Astrocyte (in vitro differentiated cells and primary cell): ENCODE measurements at regions not wholly inside any gene's neighbourhood (a gene's known extent, or its start where the extent isn't known, plus 50 kb on each side); places are given as distances from the start of the nearest gene placed in this dataset.

Experiments used
- DNase-seq: peaks from one replicate; pipeline ENCODE4 v3.0.0-alpha.2; 2010; ENCODE audit warnings: low read depth
- FAIRE-seq: peaks from 2 replicates; lab custom pipeline; 2011; peaks lifted over from hg19 to GRCh38; lab: Jason Lieb, UNC
- H2AFZ ChIP-seq: 2 replicates; pipeline ENCODE4 v1.6.0; 2012; ENCODE audit warnings: low read depth, low read length, inconsistent platforms
- H3K27ac ChIP-seq: 2 replicates; pipeline ENCODE4 v1.5.1; 2011; ENCODE audit warnings: low read depth, low read length, inconsistent platforms
- H3K27me3 ChIP-seq: 2 replicates; pipeline ENCODE4 v1.6.0; 2011; ENCODE audit warnings: low read length, inconsistent platforms; ENCODE audit not compliant: insufficient read depth
- H3K36me3 ChIP-seq: 2 replicates; pipeline ENCODE4 v1.5.1; 2011; ENCODE audit warnings: low read length, inconsistent platforms; ENCODE audit not compliant: insufficient read depth
- H3K4me1 ChIP-seq: 2 replicates; pipeline ENCODE4 v1.5.1; 2011; ENCODE audit warnings: low read length, inconsistent platforms; ENCODE audit not compliant: insufficient read depth
- H3K4me2 ChIP-seq: 2 replicates; pipeline ENCODE4 v1.6.0; 2012; ENCODE audit warnings: low read length, inconsistent platforms
- H3K4me3 ChIP-seq: 2 replicates; pipeline ENCODE4 v1.5.1; 2011; ENCODE audit warnings: low read depth, mild to moderate bottlenecking, low read length, inconsistent platforms; ENCODE audit not compliant: insufficient read depth
- H3K79me2 ChIP-seq: 2 replicates; pipeline ENCODE4 v1.6.0; 2012; ENCODE audit warnings: mild to moderate bottlenecking, low read length, inconsistent platforms; ENCODE audit not compliant: insufficient read depth
- H3K9ac ChIP-seq: 2 replicates; pipeline ENCODE4 v1.6.0; 2012; ENCODE audit warnings: mild to moderate bottlenecking, low read length, inconsistent platforms
- H3K9me3 ChIP-seq: 2 replicates; pipeline ENCODE4 v1.5.1; 2012; ENCODE audit warnings: low read depth, mild to moderate bottlenecking, low read length, inconsistent platforms; ENCODE audit not compliant: insufficient read depth
- H4K20me1 ChIP-seq: 2 replicates; pipeline ENCODE4 v1.6.0; 2012; ENCODE audit warnings: low read length, inconsistent platforms; ENCODE audit not compliant: insufficient read depth
- H3K27ac Mint-ChIP-seq: one replicate; pipeline ENCODE4 v1.8.0; 2021; ENCODE audit warnings: mild to moderate bottlenecking, mixed read lengths; ENCODE audit not compliant: unreplicated experiment
- H3K27me3 Mint-ChIP-seq: one replicate; pipeline ENCODE4 v1.8.0; 2021; ENCODE audit warnings: low read depth, mixed read lengths; ENCODE audit not compliant: unreplicated experiment
- H3K36me3 Mint-ChIP-seq: one replicate; pipeline ENCODE4 v1.8.0; 2021; ENCODE audit warnings: low read depth, mixed read lengths; ENCODE audit not compliant: unreplicated experiment
- H3K4me1 Mint-ChIP-seq: one replicate; pipeline ENCODE4 v1.8.0; 2021; ENCODE audit warnings: low read depth, mixed read lengths; ENCODE audit not compliant: unreplicated experiment
- H3K4me3 Mint-ChIP-seq: one replicate; pipeline ENCODE4 v1.8.0; 2021; ENCODE audit warnings: mild to moderate bottlenecking, moderate library complexity, mixed read lengths; ENCODE audit not compliant: unreplicated experiment
- H3K9me3 Mint-ChIP-seq: one replicate; pipeline ENCODE4 v1.8.0; 2021; ENCODE audit warnings: mild to moderate bottlenecking, mixed read lengths; ENCODE audit not compliant: unreplicated experiment
- CTCF ChIP-seq: IDR thresholded peaks from 2 replicates; pipeline ENCODE4 v1.5.1; 2011; ENCODE audit warnings: low read depth, mild to moderate bottlenecking, inconsistent platforms, low read length, moderate library complexity; ENCODE audit not compliant: insufficient read depth
- EZH2 ChIP-seq: IDR thresholded peaks from 2 replicates; pipeline ENCODE4 v1.6.1; 2012; ENCODE audit warnings: mild to moderate bottlenecking, low read length, inconsistent platforms; ENCODE audit not compliant: insufficient read depth

- TF ChIP-seq EZH2 = no peak
- no peak for TF ChIP-seq CTCF
- H3K4me3 ChIP-seq = no peak overlapping the region
- Mint-ChIP-seq H3K27ac (no peak overlapping the region), H3K9me3 (peaks cover 3% of the 10 kb centered on the region), H3K4me3 (no peak overlapping the region), H3K27me3 (no peaks in the 10 kb centered on the region), H3K36me3 (no peaks in the 10 kb centered on the region), H3K4me1 (peaks cover 2% of the 10 kb centered on the region)
- DNase-seq (no peak), FAIRE-seq (no peak)
- H3K4me2 ChIP-seq = no peak overlapping the region
- H3K9me3 ChIP-seq = no peaks in the 10 kb centered on the region
- H2AFZ ChIP-seq = no peak overlapping the region
- no peaks in the 10 kb centered on the region for H3K4me1 ChIP-seq
- H3K27me3 ChIP-seq = no peaks in the 10 kb centered on the region
- H4K20me1 ChIP-seq = no peaks in the 10 kb centered on the region
- no peaks in the 10 kb centered on the region for H3K36me3 ChIP-seq
- no peak overlapping the region for H3K27ac ChIP-seq
- H3K79me2 ChIP-seq = no peaks in the 10 kb centered on the region
- H3K9ac ChIP-seq = no peak overlapping the region
Observed at GRCh38 chr3:159163656-159164055, 361.8 kb downstream of the MFSD1 start.

DNA sequence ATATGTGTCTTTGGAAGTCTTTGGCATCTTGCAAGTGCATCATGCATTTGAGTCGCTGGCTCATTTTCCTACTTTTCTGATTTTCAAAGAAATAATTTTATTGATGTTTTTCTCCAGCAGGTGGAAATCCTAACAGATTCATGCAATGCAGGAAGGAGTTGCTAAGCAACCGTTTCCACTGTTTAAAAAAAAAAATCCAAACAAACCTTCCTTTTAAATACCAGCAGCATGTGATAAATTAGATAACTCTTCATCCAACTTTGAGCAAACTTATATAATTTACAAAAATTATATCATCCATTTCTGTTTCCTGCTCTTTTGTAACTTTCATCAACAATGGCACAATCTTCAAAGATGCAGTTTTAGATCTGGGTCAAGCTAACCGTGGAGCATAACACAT, 364.1 kb downstream of the MFSD1 start:
- Histone ChIP-seq H4K20me1 (no peaks in the 10 kb centered on the region), H3K27me3 (no peaks in the 10 kb centered on the region), H3K9me3 (no peaks in the 10 kb centered on the region), H3K27ac (no peak overlapping the region), H3K36me3 (no peaks in the 10 kb centered on the region), H3K4me3 (no peak overlapping the region), H3K9ac (no peak overlapping the region), H3K4me1 (peaks cover 15% of the 10 kb centered on the region), H2AFZ (no peak overlapping the region), H3K79me2 (no peaks in the 10 kb centered on the region), H3K4me2 (no peak overlapping the region)
- FAIRE-seq = no peak
- no peak overlapping the region for H3K4me3 Mint-ChIP-seq
- DNase-seq = no peak
- H3K27ac Mint-ChIP-seq = no peak overlapping the region
- H3K4me1 Mint-ChIP-seq = peaks cover 16% of the 10 kb centered on the region
- H3K27me3 Mint-ChIP-seq = no peaks in the 10 kb centered on the region
- TF ChIP-seq CTCF (no peak), EZH2 (no peak)
- H3K36me3 Mint-ChIP-seq = no peaks in the 10 kb centered on the region
- no peaks in the 10 kb centered on the region for H3K9me3 Mint-ChIP-seq

- Mint-ChIP-seq H3K4me1 (peaks cover 19% of the 10 kb centered on the region), H3K27me3 (no peaks in the 10 kb centered on the region), H3K36me3 (no peaks in the 10 kb centered on the region), H3K27ac (no peak overlapping the region), H3K9me3 (no peaks in the 10 kb centered on the region), H3K4me3 (no peak overlapping the region)
- Histone ChIP-seq H3K27me3 (no peaks in the 10 kb centered on the region), H3K27ac (no peak overlapping the region), H3K4me1 (peaks cover 15% of the 10 kb centered on the region), H3K36me3 (no peaks in the 10 kb centered on the region), H4K20me1 (no peaks in the 10 kb centered on the region), H3K4me3 (no peak overlapping the region), H3K4me2 (no peak overlapping the region), H2AFZ (no peak overlapping the region), H3K79me2 (no peaks in the 10 kb centered on the region), H3K9me3 (no peaks in the 10 kb centered on the region), H3K9ac (no peak overlapping the region)
- TF ChIP-seq EZH2 = no peak
- no peak for TF ChIP-seq CTCF
- FAIRE-seq (no peak), DNase-seq (no peak)
Observed at GRCh38 chr3:159166899-159167586, 365.2 kb downstream of the MFSD1 start.
